ENCODE measurements at regions not wholly inside any gene's neighbourhood (a gene's known extent, or its start where the extent isn't known, plus 50 kb on each side); places are given as distances from the start of the nearest gene placed in this dataset.

DNA sequence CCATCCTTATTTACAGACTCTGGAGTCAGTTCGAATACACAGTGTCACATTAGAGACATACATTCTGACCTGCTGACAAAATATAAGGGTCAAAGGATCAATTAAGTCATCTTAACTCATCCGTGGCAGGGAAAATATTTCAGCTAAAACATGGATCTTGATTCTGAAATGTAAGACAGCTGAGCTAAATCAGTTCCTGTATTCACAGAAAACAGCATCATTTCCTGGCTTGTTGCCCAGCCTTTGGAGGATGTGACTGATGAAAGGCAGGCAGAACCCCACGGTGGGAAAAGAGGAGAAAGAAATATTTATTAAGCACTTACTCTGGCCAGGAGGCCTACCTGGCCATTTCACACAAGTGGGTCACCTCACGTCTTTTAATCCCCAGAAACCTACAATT, 101.9 kb downstream of the GAS2L3 start:
- peak; percentile 69 for DNase-seq

DNA sequence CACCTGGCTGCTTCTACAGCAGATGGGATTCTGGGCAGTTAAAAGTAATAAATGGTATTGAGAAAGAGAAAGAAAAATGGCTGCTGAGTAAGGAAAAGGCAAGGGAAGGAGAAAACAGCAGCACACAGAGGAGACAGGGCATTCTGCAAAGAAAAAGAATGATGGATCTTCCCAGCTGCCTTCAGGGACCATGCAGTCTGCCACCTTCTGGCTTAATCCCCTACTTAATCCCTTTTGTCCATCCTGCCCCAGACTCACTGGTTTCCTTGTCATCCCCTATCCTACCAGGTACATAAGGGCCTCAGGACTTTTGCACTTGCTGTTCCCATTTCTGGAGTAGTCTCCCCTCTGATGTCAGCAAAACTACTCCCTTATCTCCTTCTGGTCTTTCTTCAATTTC, 107.6 kb downstream of the GAS2L3 start:
- no peak for DNase-seq

DNA sequence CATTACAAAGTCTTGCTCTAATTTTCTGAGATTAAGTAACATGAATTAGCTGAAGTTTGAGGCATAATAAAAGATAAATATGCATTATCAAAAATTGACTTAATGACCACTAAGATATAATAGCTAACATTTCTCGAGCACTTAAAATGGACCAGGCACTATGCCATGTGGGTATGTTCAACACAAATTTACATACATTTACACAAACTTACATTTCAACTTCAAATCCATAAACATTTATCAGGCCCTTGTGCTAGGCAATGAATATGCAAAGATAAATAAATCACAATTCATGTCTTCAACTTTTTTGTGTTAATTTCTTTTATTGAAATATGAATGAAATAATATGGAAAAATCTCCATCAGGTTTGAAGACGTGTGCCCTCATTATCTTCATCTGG, 108.7 kb downstream of the GAS2L3 start:
- no peak for DNase-seq

DNA sequence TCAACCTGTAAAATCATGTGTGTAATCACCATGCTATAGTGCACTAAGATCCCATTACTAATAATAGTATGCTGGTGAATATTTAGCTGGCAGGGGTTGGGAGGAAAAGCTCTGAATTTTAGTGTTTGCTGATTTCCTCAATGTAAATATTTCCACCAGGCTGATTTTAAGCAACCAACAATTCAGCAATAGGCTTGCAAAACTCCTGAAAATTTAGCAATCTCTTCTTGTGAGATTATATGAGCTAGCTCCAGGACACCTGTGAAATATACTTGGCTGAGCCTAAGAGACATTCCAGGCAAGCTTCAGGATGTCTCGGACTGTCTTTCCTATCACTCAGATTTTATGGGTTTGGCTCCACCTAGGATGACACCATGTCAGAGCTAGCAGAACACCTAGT, 106.9 kb upstream of the ANO4 start:
- no peak for DNase-seq

DNA sequence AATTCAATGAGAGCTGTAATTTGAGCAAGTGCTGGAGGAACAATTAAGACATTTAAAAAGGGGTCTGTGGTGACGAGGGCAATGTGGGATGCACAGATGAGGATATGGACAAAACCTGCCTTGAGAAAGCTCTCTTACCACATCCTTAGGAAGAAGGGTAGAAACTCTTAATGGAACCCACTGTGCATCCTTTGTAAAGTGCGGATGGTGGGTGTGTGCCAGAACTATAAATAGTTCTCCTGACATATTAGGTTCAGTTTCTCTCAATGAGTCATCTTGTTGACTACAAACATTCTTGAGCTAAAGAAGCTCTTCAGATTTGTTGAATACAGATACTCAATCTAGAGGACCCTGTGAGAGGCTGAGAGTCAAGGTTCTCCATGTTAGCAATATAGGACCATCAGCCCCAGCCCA, 106.1 kb upstream of the ANO4 start:
- no peak for DNase-seq

DNA sequence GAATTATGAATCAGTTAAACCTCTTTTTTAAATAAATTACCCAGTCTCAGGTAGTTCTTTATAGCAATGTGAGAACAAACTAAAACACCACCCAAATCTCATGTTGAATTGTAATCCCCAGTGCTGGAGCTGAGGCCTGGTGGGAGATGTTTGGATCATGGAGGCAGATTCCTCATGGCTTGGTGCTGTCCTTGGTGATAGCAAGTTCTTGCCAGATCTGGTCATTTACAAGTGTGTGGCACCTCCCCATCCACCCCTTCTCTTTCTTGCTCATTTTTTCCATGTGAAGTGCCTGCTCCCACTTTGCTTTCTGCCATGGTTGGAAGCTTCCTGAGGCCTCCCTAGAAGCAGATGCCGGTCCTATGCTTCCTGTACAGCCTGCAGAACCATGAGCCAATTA, 102.1 kb upstream of the ANO4 start:
- DNase-seq = no peak

DNA sequence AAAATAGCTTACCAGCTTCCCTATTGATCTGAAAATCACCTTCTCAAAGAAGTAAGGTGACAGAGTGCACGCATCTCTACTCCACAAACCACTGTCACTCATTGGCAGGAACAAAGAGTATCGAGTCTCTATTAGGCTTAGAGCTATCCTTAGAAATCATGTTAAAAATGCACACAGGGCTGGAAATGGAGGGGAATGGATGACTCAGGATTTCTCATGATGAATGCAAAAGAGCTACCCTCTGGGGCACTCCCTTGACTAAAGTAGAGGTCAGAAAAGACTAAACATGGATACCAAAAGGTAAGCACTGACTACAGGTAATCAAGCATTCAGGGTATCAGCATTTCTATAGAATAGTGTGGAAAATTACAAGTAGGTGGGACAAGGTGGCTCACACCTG, 96.1 kb upstream of the ANO4 start:
- DNase-seq = no peak

DNA sequence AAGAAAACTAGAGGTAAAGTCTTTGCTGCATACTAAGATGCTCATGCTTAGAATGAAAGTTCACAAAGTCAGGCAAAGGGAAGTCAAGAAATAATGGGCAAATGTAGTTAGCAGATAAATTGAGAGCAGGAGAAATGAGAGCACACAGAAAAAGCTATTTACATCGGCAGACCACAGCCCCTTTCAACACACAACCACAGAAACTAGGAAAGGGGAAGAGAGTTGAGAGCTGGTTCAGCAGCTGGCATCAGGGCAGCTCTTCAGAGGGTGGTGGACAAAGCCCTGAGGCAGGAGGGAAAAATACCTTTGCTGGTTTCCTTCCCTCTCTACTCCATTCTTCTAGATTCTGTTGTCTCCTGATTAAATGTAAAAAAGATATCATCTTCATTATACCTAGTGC, 95.4 kb upstream of the ANO4 start:
- DNase-seq = no peak

DNA sequence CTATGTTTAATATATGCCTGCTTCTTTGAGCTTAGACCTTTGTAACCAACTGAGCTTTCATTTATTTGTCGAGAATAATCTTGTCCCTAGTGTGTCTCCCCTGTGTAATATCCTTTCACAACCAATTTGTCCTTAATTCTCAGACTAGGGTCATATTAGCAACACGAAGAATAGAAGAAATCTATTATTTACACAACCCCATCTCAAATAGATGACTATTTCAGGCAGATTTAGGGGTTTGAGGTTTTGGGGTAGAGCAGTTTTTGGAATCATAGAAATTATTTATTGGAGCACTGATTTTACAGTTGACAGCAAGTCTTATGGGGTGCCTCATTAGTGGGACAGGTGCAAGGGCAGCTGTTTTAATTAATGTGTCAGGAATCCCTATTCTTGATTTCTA, 91.2 kb upstream of the ANO4 start:
- no peak for DNase-seq

DNA sequence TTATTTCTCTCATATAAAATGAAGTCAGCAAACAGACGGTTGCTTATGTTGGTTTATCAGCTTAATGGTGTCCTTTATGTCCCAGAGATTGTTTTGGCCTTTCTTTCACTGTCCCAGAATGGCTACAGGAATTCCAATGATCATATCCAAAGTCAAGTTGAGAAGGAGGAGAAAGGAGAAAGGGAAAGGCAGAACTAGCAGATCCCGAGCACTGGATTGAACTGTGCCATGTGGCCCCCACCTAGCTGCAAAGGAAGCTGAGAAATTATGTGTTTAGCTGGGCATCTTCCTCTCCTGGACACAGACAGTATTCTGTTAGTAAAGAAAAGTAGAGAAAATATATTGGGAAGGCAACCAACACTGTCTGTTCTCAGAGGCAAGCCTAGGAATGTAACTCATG, 90.7 kb upstream of the ANO4 start:
- no peak for DNase-seq

DNA sequence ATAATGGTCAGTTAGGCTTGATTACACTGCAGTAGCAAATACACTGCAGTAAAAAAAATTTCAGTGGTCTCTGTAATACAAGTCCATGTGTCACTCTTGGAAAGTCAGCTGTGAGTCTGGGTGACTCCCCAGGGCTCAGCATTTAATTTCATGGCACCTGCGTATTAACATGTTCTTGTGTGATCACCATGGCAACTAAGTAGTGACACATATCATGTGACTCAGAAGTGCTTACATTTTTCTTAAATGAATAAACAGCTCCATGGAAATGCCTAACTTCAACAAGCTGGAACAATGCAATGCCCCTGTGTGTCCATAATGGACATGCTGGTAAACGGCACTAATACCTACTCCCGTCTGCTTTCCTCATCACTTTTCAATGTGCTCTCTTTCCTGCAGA, 88.5 kb upstream of the ANO4 start:
- peak; percentile 81 for DNase-seq

DNA sequence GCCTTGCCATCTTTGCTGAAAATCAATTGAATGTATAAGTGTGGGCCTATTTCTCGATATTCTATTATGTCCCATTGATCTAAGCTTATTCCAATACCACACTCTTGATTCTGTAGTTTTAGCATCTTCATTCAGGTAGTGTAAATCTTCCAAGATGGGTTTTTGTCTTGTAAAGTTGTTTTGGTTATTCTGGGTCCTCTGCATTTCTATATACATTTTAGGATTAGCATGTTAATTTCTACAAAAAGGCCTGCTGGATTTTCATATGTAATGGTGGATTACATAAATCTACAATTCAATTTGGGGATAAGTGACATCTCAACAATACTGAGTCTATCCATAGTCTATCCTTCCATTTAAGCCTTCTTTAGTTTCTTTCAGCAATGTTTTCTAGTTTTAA, 86.0 kb upstream of the ANO4 start:
- no peak for DNase-seq

DNA sequence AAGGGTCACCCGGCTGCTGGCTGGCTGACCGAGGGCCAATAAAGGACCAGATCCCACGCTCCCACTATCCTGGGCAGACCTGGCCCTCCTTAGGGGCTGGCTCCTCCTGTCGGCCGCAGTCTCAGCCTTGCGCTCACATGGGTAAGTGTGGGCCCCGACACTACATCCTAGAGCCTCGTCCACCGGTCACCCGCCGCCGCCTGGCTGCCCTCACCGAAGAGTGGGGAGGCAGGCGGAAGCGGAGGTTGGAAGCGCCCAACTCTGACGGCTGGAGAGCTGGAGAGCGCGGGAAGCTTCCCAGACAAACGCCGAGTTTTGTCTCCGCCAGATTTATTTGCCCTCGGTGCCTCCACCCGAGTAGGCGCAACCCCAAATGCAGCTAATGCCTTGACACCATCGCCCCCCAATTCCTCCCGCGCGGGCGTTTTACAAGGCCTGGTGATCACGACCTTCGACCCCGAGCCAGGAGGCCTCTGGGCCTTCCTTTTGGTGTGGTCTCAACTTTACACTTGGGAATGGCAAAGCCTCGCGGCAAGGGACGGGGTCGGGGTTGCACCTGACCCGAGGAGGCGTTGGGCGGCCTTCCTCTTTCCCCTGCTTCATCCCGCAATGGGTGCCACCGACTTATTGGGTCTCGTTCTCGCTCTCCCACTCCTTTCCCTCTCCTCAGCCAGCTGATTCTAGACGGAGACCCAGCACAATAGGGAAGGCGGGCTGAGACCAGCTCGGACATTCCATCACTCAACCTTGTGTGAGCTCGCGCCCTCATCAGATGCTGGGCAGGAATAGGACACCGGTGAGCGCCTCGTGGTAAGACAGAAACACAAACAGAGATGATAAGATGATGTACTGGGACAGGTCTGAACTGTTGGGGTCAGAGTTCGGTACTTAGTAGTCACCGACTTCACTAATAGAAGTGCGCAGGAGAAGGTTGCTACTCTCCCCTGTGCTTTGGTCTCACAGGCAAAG, 78.3 kb upstream of the ANO4 start:
- DNase-seq = no peak

DNA sequence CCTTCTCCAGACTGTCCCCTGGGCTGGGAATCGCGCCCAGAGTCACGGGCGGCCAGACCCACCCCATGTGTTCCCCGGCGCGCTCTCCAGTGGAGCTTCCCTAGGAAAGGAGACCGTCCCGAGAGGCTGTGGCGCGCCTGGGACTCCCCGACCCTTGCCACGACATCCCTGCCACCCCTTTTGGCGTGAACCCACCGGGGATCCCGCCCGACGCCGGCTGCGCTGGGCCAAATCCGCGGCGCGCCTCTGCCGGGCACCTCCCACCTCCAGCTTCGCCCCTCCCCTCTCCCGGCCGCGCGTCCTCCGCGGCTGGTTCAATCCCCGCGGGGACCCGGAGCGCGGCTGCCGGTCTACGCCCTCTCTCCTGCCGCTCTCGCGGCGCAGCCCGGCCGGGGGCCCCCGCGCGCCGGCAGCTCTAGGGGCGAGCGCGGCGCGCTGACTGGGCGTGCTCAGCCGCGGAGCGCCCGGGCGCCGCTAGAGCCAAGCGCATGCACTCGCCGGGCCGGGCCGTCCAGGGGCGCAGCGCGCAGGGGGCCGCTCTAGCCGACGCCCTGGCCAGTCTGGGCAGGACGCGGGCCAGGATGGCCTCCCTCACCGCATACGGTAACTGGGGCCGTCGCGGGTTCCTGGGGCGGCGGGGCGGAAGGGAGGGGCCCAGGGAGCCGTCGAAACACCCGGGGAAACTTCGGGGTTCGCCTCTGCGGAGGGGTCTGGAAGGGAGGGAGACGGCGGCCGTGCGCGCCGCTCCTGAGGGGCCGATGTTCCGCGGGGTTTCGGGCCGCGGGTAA, 77.4 kb upstream of the ANO4 start:
- DNase-seq = no peak

DNA sequence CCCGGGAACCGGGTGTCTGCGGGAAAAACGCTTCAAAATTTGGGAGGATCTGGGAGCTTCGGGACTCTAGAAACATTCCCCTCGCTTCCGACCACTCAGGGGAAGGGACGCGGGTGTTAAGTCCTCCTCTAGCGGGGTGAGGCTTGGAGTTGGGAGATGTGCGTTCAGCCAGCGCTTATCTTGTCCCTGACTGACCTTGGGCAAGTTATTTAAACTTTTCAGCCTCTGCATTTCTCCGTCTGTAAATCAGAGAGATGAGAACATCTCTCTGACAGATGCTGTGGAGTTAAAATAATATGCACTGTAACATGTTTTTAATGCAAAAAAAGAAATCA, 76.9 kb upstream of the ANO4 start:
- no peak for DNase-seq

DNA sequence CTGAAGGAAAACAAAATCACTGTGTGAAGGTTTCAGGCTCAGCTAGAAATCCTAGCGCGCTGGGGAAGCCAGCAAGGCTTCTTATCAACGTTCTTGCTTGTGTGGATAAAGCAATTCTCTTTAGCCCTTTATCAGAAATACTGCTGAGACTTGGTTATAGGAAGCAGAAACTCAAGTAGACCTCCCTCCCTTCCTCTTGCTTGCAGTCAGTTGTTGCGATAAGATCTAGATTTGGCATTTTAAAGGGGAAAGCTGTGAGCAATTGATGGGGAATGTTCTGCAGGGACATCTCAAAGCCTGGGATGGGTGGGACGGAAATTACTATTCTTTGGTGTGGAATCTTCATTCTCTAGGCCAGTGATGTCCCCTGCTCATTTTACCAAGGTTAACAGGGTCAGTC, 76.4 kb upstream of the ANO4 start:
- DNase-seq = no peak

DNA sequence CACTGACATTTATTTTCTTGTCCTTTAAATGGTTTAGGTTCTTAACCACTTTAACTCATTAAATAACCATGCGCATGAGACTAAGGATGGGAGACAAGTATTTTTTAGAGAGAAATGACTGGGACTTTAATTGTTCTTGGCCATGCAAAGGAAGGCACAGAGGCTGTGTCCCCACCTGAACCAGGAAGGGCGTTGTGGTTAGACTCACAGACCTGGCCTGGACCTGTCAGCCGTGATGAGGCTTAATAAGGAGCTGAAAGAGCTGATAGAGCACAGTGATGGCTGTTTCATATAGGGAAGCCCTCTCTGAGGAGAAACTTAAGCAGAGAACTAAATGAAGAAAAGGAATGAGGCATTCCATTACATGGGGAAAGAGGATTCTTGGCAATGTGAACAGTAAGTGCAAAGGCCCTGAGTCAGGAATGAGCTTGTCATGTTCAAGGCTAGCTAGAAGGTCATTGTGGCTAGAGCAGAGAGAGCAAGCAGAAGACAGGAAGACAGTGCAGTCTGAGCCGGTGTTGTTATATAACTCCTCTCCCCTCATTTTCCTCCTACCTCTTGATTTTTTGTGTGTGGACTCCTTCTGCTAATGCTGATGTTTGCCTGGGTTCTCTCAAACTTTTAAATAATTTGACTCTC, 74.4 kb upstream of the ANO4 start:
- no peak for DNase-seq

DNA sequence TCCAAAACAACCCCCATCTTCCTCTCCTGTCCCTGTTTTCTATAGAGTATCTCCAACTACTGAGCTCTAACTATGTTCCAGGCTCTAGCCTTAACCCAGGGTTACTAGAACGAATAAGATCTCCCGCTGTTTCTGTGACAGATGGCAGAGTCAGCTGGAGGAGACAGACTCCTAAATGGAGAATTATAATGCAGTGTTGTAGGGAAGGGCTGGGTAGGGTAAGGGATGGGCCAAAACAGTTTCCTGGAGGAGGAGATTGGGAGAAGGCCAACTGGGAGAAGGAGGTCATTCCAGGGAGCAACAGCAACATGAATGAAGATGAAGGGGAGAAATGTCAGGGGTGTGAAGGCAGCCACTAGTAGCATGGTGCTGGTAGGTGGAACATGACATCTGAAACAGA, 73.4 kb upstream of the ANO4 start:
- no peak for DNase-seq

DNA sequence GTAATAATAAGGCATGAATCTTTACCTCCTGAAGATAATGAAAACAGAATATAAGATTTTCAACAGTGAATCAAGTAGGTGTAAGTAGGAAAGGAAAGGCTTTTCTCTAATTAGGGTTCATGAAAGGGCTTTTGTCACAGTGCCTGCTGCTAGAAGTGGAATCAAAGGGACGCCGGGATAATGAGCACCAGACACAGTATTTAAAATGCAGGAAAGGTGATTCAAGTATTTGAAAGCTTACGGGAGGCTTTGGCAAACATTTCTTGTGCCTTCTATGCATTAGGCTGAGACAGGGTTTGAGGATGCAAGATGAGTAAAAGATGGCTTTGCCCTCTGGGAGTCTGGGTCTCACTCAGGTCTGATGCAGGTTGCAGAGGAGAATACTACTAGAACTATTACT, 70.5 kb upstream of the ANO4 start:
- no peak for DNase-seq

DNA sequence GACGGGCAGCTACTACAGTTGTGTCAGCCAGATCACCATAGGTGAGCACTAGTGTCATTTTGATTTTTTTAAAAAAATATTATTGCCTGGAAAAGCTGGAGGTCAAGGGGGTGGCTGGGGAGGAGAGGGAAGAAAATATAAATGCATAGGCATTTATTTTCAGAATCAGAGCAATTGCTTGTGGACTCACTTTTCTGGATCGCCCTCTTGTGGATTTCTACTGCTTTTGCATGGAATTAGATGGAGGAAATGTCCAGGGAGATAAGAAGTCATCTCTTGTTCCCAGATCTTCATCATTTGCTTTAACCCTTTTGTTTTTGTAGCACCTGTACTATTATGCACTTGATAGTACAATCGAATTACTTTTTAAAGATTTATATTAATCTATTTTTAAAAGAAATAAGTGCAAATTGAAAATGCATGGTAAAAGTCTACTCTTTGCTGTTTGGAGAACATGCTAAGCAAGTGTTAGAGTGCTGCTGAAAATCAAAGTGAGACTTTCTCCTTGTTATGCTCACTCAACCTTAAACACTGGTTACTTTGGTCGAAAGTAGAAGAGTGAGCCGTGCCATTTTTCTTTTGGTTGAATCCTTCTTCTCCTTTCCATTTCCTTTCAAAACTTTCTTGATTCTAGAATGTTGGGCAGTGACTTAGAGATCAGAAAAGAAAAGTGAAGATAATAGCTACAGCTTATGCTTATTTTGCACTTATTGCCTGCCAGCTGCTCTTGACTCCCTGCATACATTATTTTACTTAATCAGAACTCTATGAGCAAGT, 60.6 kb upstream of the ANO4 start:
- DNase-seq = peak; percentile 70

DNA sequence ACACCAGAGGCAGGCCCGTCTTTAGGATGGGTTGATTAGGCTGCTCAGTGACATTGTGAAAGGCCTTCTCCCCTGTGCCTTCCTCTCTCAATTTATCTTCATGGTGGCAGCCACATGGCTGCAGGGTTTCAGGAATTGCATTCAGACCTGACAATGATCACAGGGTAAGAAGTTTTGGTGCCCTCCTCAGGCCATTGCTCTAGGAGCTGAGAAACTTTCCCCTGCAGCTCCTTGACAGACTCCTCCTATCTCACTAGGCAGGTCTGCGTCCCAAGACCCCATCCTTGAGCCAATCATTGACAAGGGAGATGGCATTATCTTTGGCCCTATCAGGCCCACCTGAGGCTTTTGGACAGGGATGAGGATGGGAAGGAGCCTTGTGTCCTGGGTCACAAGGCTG, 57.4 kb upstream of the ANO4 start:
- DNase-seq = no peak

DNA sequence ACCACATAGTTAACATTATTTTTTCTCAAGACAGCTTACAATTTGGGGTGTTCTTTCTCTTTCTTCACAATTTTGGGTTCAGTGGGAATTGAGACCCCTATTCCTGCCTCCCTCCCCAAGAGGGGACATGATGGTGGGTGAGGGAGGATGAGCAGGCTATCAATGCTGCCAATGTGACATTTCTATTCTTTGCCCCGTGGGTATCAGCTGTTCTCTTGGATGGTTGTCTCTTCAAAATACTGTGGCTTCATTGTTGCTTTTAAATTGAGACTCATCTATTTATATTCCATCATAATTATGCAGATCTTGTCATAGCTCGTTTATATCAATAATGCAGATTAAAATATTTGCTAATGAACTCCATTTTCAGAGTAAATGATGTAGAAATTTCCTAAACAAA, 56.5 kb upstream of the ANO4 start:
- no peak for DNase-seq

DNA sequence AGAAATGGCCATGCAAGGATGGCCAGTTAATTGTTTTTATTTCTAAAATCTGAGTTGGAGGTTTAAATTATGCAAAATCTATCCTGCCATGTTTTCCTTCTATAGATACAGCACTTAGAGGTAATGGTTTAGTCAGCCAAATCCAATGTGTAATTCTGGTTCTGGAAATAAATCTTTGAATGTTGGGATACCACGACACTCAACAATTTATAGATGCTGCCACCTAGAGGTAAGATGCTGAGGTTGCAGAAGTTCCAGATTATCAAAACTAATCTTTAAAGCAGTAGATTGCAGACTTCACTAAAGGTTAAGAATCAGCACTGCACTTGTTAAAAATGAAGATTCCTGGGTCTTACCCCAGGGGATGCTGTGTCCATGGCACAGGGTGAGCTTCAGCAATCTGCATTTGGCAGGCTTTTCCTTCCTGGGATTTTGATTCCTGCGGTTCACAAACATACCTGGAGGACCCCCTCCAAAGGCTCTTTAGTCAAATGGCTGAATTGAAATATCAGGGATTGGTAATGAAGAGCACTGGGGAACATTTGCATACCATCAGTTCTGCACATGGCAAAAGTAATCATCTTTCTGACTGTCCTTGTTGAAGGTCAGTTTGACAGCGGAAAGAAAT, 53.4 kb upstream of the ANO4 start:
- DNase-seq = peak; percentile 60

Data from NCI-H1105 treated with DMSO at 0.1 percent for 48 hours (cell line).